Activated CD8-positive, alpha-beta memory T cell treated with anti-CD3 and anti-CD28 coated beads for 1 hour (primary cell): ENCODE measurements at regions not wholly inside any gene's neighbourhood (a gene's known extent, or its start where the extent isn't known, plus 50 kb on each side); places are given as distances from the start of the nearest gene placed in this dataset.

Experiments
- DNase-seq, 2 donors: peaks; one replicate each; pipeline ENCODE4 v3.0.0-alpha.2; 2020; ENCODE audit warnings: low read depth in 1 of 2; ENCODE audit errors: extremely low read depth in 1 of 2

DNA sequence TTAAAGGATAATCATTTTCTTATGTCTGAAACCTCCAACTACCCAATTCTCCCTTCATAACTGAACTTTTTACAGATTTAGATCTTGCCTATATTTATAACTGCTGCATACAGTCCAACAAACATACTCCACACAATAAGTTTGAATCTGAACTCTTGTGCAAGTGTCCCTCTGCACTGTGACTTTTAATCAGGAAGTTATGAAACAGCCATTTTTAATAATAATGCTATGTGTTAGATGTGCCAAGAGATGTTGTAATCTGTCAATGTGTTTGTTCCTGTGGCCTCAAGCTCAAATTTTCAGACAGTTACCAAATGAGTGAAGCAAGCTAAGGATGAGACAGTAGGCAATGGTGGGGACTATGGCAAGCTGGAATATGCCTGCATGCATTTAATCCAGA, 57.6 kb upstream of the MTAP start:
- no peak for DNase-seq

- DNase-seq = no peak
Measured at GRCh38 chr9:21746550-21746949, 55.9 kb upstream of the MTAP start.

DNA sequence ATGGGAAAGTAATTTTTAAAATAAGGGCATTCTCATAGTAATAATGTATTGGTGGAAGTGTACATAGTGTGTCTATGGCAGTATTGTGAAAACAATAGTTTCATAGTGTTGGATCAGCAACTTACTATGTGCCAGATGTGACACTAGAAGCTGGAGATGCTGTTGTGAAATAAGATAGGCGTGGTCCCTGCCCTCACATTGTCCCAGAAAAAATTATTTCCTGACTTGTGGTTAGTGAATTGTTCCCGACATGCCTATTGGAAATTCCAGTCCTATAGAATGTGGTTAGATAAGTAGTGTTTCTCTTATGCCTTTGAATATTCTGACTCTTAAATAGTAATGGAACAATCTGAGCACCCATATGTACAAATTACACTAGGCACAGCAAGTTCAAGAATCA, 55.3 kb upstream of the MTAP start:
- DNase-seq = no peak

GRCh38 chr9:21750021-21750735, 52.3 kb upstream of the MTAP start:
- DNase-seq = no peak

GRCh38 chr9:21751998-21752397, 50.4 kb upstream of the MTAP start:
- DNase-seq = no peak
